Effector memory CD8-positive, alpha-beta T cell (primary cell): ENCODE measurements at regions not wholly inside any gene's neighbourhood (a gene's known extent, or its start where the extent isn't known, plus 50 kb on each side); places are given as distances from the start of the nearest gene placed in this dataset.
"Not testable (repeated sequence)": the region's sequence is repeated elsewhere in the genome, so short reads cannot be mapped to it uniquely, and the experiment has no call there.

Experiments
- ATAC-seq: fragments of 150-1000 bp; cut with Tn5 transposase; replicated peaks from 2 replicates; pipeline ENCODE4 v1.10.0; 2021; ENCODE audit warnings: mild to moderate bottlenecking, moderate library complexity
- DNase-seq, 3 experiments: peaks; one replicate each; pipeline ENCODE4 v3.0.0; 2021
- H3K27ac Mint-ChIP-seq, 2 donors: one replicate each; pipeline ENCODE4 v1.8.0; 2022; ENCODE audit warnings: mild to moderate bottlenecking in 2 of 2, mixed read lengths in 2 of 2, moderate library complexity in 2 of 2
- H3K27me3 Mint-ChIP-seq, 2 donors: one replicate each; pipeline ENCODE4 v1.8.0; 2022; ENCODE audit warnings: mixed read lengths in 2 of 2
- H3K36me3 Mint-ChIP-seq: one replicate; pipeline ENCODE4 v1.8.0; 2022; ENCODE audit warnings: mild to moderate bottlenecking, moderate library complexity, mixed read lengths; ENCODE audit not compliant: insufficient read depth
- H3K4me1 Mint-ChIP-seq, 2 donors: one replicate each; pipeline ENCODE4 v1.8.0; 2022; ENCODE audit warnings: low read depth in 2 of 2, mixed read lengths in 2 of 2
- H3K4me3 Mint-ChIP-seq, 2 donors: one replicate each; pipeline ENCODE4 v1.8.0; 2022; ENCODE audit warnings: mild to moderate bottlenecking in 2 of 2, mixed read lengths in 2 of 2, moderate library complexity in 2 of 2
- H3K9me3 Mint-ChIP-seq, 2 donors: one replicate each; pipeline ENCODE4 v1.8.0; 2022; ENCODE audit warnings: mixed read lengths in 2 of 2

DNA sequence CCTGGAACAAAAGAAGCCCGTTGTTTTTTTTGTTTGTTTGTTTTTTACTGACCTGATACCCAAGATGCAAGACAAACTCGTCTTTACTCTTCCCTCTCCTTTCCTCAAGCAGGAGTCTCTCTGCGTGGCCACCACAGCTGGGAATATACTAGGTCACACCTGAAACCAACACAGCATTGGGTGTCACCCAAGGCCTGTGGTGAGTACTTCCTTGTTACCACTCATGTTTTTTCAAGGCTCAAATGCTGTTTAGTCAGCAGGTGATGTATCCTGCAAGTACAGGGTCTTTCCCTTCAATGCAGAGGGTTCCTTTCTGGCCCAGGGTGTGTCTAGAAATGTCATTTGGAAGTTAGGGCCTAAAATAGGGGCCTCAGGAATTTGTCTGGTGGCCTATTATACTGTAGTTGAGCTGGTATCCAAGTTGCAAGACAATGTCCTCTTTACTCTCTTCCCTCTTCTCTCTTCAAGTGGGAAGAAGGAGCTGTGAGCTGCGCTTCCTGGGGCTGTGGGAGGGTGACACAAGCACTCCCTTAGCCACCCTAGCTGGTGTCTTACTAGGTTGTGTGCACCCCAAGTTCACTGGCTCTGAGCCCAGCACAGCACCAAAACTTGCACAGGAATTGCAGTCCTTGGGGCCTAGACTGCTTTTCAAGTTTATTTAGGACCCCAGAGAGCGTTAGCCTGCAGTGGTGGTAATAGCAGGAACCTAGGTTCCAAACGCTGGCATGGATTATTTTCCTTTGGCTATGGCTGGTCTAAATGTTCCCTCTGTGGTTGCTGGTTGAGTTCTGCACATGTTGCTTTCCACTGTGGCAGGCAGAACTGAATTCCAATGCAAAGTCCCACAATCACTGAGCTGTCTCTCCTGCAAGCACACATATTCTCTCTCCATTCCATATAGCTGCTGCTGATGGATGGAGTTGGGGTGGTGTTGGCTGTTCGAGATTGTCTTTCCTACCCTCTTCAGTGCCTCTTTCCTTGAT lies 91.4 kb upstream of the LYPLAL1 start:
- no peak overlapping the region for H3K4me3 Mint-ChIP-seq
- H3K27ac Mint-ChIP-seq: no peak overlapping the region

GRCh38 chr1:219083631-219084030 lies 90.0 kb upstream of the LYPLAL1 start:
- H3K27me3 Mint-ChIP-seq: peaks cover 0 to 4% of the 10 kb centered on the region in 2 donors
- H3K9me3 Mint-ChIP-seq: peaks cover 0 to 8% of the 10 kb centered on the region in 2 donors
- DNase-seq (no peak), ATAC-seq (no peak)
- no peaks in the 10 kb centered on the region for H3K36me3 Mint-ChIP-seq
- H3K4me3 Mint-ChIP-seq: no peak overlapping the region
- H3K4me1 Mint-ChIP-seq: no peaks in the 10 kb centered on the region
- H3K27ac Mint-ChIP-seq: no peak overlapping the region

More for the DNA sequence above, 91.4 kb upstream of the LYPLAL1 start:
- no peaks in the 10 kb centered on the region for H3K4me1 Mint-ChIP-seq
- ATAC-seq (no peak), DNase-seq (no peak)
- peaks cover 0 to 4% of the 10 kb centered on the region in 2 donors for H3K27me3 Mint-ChIP-seq
- no peaks in the 10 kb centered on the region for H3K36me3 Mint-ChIP-seq
- peaks cover 0 to 8% of the 10 kb centered on the region in 2 donors for H3K9me3 Mint-ChIP-seq

DNA sequence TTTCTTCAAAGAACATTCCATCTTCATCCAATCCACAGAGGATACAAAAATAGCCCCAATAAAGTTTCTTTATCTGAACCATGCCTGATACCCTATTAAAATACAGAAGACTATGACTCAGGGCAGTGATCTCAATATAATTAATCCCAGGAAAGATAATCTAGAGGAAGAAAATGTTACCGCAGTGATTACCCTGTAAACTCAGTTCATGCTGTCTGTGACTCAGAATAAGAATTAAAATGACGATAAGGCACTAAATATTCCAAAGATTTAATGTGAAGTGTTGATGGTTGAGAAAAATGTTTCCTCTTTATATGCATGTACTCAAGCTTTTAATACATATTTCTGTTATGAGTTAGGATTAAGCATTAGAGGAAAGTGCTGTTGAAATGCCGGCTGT lies 88.6 kb upstream of the LYPLAL1 start:
- no peaks in the 10 kb centered on the region for H3K9me3 Mint-ChIP-seq
- H3K4me1 Mint-ChIP-seq: no peaks in the 10 kb centered on the region
- no peak overlapping the region for H3K4me3 Mint-ChIP-seq
- no peaks in the 10 kb centered on the region for H3K36me3 Mint-ChIP-seq
- peaks cover 0 to 4% of the 10 kb centered on the region in 2 donors for H3K27me3 Mint-ChIP-seq
- H3K27ac Mint-ChIP-seq: no peak overlapping the region
- DNase-seq: no peak
- ATAC-seq: no peak

DNA sequence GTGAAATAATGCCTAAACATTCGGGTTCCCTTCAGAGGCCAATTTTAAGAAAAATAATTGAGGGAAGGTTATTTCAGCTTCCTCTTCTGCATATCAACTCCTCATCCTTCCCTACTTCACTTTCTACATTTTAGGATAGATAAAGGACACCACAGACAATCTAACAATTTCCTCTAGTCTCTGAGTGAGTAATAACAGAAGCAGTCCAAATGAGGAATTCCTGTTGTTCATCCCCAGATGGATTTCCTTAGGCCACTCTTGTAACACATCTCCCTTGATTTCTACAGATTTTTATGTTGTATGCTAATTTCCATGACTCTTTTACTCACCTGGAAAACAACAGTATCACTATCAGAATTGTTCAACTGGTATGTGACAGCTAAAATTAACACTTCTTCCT lies 87.7 kb upstream of the LYPLAL1 start:
- ATAC-seq (no peak), DNase-seq (no peak)
- Mint-ChIP-seq H3K36me3 (no peaks in the 10 kb centered on the region), H3K27me3 (peaks cover 0 to 4% of the 10 kb centered on the region in 2 donors), H3K4me3 (no peak overlapping the region), H3K9me3 (no peaks in the 10 kb centered on the region), H3K4me1 (no peaks in the 10 kb centered on the region), H3K27ac (no peak overlapping the region)

GRCh38 chr1:219086956-219087469 lies 86.7 kb upstream of the LYPLAL1 start:
- Mint-ChIP-seq H3K9me3 (no peaks in the 10 kb centered on the region), H3K36me3 (no peaks in the 10 kb centered on the region), H3K27me3 (peaks cover 0 to 4% of the 10 kb centered on the region in 2 donors), H3K4me1 (no peaks in the 10 kb centered on the region), H3K4me3 (no peak overlapping the region), H3K27ac (no peak overlapping the region)
- DNase-seq (no peak), ATAC-seq (no peak)

- Mint-ChIP-seq H3K4me3 (no peak overlapping the region), H3K4me1 (no peaks in the 10 kb centered on the region), H3K27me3 (peaks cover 0 to 4% of the 10 kb centered on the region in 2 donors), H3K36me3 (no peaks in the 10 kb centered on the region), H3K27ac (no peak overlapping the region), H3K9me3 (no peaks in the 10 kb centered on the region)
- no peak for ATAC-seq
- no peak for DNase-seq
Observed at GRCh38 chr1:219088778-219089557, 84.7 kb upstream of the LYPLAL1 start.

GRCh38 chr1:219090607-219091006 lies 83.1 kb upstream of the LYPLAL1 start:
- Mint-ChIP-seq H3K36me3 (no peaks in the 10 kb centered on the region), H3K4me1 (no peaks in the 10 kb centered on the region), H3K27me3 (peaks cover 0 to 4% of the 10 kb centered on the region in 2 donors), H3K9me3 (no peaks in the 10 kb centered on the region), H3K27ac (no peak overlapping the region), H3K4me3 (no peak overlapping the region)
- DNase-seq (no peak), ATAC-seq (no peak)

GRCh38 chr1:219092206-219092605 lies 81.5 kb upstream of the LYPLAL1 start:
- ATAC-seq (no peak), DNase-seq (no peak)
- Mint-ChIP-seq H3K27ac (no peak overlapping the region), H3K27me3 (no peaks in the 10 kb centered on the region), H3K36me3 (no peaks in the 10 kb centered on the region), H3K9me3 (peaks cover 0 to 2% of the 10 kb centered on the region in 2 donors), H3K4me3 (no peak overlapping the region), H3K4me1 (no peaks in the 10 kb centered on the region)

- no peaks in the 10 kb centered on the region for H3K27me3 Mint-ChIP-seq
- no peaks in the 10 kb centered on the region for H3K36me3 Mint-ChIP-seq
- ATAC-seq (no peak), DNase-seq (no peak)
- no peak overlapping the region for H3K27ac Mint-ChIP-seq
- peaks cover 0 to 3% of the 10 kb centered on the region in 2 donors for H3K9me3 Mint-ChIP-seq
- H3K4me3 Mint-ChIP-seq: no peak overlapping the region
- H3K4me1 Mint-ChIP-seq: no peaks in the 10 kb centered on the region
Observed at GRCh38 chr1:219099307-219099706, 74.4 kb upstream of the LYPLAL1 start.

GRCh38 chr1:219100059-219100458 lies 73.6 kb upstream of the LYPLAL1 start:
- ATAC-seq (no peak), DNase-seq (no peak)
- no peaks in the 10 kb centered on the region for H3K27me3 Mint-ChIP-seq

DNA sequence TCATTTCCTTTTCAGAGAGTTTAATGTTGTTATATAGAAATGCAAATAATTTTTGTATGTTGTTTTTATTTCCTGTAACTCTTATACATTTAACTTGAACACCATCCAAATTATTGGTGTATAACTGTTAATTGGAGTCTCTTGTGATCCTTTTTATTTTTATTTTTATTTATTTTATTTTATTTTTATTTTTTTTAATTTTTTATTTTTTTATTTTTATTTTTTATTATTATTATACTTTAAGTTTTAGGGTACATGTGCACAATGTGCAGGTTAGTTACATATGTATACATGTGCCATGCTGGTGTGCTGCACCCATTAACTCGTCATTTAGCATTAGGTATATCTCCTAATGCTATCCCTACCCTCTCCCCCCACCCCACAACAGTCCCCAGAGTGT lies 71.2 kb upstream of the LYPLAL1 start:
- not testable (repeated sequence) for H3K9me3 Mint-ChIP-seq, H3K4me1 Mint-ChIP-seq, H3K4me3 Mint-ChIP-seq, H3K27ac Mint-ChIP-seq, H3K36me3 Mint-ChIP-seq, DNase-seq, ATAC-seq, H3K27me3 Mint-ChIP-seq

More at GRCh38 chr1:219100059-219100458, 73.6 kb upstream of the LYPLAL1 start:
- no peaks in the 10 kb centered on the region for H3K36me3 Mint-ChIP-seq
- H3K27ac Mint-ChIP-seq: no peak overlapping the region
- no peaks in the 10 kb centered on the region for H3K4me1 Mint-ChIP-seq
- H3K9me3 Mint-ChIP-seq: peaks cover 0 to 3% of the 10 kb centered on the region in 2 donors
- H3K4me3 Mint-ChIP-seq: no peak overlapping the region

DNA sequence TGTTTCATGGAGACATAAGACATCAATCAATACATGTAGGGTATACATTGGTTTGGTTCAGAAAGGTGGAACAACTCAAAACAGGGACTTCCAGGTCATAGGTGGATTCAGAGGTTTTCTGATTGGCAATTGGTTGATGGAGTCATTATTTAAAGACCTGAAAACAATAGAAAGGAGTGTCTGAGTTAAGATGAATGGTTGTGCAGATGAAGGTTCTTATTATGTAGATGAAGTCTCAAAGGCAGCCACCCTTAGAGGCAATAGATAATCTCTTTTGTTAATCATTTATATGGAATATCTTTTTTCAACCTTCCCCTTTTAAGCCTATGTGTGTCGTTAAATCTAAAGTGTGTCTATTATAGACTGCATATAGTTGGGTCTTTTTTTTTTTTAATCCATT lies 67.8 kb upstream of the LYPLAL1 start:
- no peak for ATAC-seq
- Mint-ChIP-seq H3K9me3 (peaks cover 0 to 4% of the 10 kb centered on the region in 2 donors), H3K4me3 (no peak overlapping the region)

GRCh38 chr1:219109424-219110018 lies 64.2 kb upstream of the LYPLAL1 start:
- Mint-ChIP-seq H3K27ac (no peak overlapping the region), H3K4me3 (no peak overlapping the region), H3K4me1 (no peaks in the 10 kb centered on the region), H3K9me3 (peaks cover 6 to 13% of the 10 kb centered on the region in 2 donors), H3K36me3 (no peaks in the 10 kb centered on the region), H3K27me3 (no peaks in the 10 kb centered on the region)
- DNase-seq: no peak
- no peak for ATAC-seq

More for the DNA sequence above, 67.8 kb upstream of the LYPLAL1 start:
- no peak for DNase-seq
- H3K36me3 Mint-ChIP-seq: no peaks in the 10 kb centered on the region
- H3K4me1 Mint-ChIP-seq: no peaks in the 10 kb centered on the region
- H3K27ac Mint-ChIP-seq: no peak overlapping the region
- H3K27me3 Mint-ChIP-seq: no peaks in the 10 kb centered on the region
